HG02840 (cell line): ENCODE measurements at regions not wholly inside any gene's neighbourhood (a gene's known extent, or its start where the extent isn't known, plus 50 kb on each side); places are given as distances from the start of the nearest gene placed in this dataset.

Experiments used
- ATAC-seq: cut with Tn5 transposase; IDR thresholded peaks from one replicate; pipeline ENCODE4 v1.9.1; 2021; ENCODE audit warnings: mild to moderate bottlenecking, moderate library complexity, moderate number of reproducible peaks; ENCODE audit not compliant: unreplicated experiment, low FRiP score

DNA sequence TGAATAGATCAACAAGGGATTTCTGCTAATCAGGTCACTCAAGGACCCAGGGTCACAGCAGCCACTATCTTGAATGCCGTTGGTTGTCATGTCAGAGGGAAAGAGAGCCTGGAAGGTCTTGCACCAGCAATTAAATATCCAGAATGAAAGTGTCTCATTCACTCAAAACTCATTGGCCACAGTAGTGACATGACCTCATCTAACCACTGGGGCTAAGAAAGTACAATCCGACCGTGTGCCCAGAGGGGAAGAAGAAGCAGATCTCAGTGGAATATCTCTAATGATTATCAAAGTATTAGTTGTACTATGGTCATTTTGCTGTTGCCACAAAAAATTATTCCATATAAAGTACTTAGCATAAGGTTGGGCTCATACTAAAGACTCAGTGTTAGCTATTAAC, 210.0 kb downstream of the QDPR start:
- ATAC-seq, result no peak

DNA sequence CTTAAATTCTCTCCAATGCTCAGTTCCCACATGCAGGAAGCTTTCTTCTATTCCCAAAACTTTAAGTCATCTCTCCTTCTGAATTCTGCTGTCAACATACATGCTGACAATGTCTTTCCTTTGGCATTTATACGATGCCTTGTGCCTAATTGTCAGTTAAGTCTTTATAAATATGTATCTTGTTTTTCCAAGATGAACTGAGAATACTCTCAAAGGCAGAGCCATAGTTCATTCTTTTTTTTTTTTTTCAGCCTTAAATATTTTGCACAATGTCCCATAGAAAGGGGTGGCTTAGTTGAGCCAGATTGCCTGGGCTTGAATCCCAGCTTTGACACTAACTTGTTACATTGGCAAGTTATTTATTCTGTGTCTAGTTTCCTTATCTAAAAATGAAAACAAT, 210.6 kb downstream of the QDPR start:
- ATAC-seq, result no peak

DNA sequence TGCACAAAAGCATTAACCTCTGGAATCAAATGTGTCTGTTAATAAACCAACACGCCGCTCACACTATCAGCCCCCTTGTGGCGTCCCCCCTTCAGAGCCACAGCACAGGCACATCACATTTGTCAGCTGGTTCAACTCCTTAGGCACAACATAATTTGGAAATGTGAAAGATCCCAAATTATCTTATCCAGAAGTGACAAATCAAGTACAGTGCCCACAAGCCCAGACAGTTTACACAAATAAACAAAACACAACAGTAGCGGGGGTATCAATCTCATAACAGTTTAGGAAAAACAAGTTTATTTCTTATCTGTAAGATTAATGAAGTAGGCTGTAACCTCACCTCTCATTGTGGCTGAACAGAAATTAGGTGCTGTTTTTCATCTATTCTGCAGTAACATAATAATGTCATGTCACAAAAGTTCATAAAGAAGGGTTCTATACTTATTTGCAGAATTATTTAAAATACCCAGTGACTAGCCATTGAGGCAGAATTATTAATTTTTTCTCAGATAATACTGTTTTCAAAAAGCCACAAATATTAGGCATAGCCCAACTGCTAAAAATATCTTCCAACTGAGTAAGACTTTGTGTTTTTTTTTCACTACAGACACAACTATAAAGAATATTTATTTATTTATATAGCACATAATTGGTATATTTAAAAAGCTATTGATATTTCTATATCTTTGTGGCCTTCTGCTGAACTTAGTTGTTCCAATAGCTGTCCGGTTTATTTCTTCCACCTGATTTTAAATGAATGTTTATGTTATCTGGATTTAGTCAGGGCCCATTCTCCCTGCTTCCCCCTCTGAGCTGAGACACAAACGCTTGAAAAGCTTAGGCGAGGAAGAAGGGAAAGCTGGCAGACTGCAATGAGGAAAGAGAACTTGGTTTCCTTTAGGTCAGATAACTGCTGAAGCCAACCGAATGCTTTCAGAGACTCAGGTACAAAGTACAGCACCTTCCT, 214.7 kb downstream of the QDPR start:
- ATAC-seq, result no peak

DNA sequence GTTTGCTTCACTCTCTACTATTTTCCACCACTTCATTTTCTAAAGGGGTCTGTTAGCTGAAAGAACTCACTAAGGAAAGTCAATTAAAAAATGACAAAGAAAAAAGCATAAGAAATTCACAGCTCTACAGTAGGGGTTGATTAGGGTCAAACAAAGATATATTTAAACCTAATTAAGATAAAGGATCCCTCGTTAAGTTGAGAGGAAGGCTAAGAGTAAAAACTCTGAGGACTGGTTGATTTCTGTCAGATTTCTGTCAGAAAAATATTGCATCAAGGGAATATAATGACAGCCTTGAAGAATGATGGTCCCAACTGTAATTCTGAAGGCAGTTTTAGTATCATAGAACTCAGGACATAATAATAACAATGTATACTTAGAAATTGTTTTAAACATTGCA, 218.0 kb downstream of the QDPR start:
- no peak for ATAC-seq

DNA sequence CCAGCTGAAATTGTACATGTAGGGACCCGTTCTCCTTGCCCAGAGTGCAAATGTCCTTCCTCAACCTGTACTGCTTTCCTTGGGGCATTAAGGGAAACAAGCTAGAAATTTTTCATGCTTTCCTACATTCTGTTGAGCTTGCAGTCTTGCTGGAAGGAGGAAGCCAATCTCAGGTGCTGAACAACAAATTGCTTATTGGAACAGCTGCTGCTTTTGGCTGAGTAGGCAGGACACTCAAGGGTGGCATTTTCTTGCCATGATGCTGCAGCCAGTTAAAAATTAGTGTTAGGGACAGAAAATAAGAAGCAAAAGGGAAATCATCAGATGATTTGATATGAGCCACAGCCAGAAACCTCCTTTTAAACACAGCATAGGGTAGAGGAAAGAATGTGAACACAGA, 223.7 kb downstream of the QDPR start:
- ATAC-seq, result no peak

DNA sequence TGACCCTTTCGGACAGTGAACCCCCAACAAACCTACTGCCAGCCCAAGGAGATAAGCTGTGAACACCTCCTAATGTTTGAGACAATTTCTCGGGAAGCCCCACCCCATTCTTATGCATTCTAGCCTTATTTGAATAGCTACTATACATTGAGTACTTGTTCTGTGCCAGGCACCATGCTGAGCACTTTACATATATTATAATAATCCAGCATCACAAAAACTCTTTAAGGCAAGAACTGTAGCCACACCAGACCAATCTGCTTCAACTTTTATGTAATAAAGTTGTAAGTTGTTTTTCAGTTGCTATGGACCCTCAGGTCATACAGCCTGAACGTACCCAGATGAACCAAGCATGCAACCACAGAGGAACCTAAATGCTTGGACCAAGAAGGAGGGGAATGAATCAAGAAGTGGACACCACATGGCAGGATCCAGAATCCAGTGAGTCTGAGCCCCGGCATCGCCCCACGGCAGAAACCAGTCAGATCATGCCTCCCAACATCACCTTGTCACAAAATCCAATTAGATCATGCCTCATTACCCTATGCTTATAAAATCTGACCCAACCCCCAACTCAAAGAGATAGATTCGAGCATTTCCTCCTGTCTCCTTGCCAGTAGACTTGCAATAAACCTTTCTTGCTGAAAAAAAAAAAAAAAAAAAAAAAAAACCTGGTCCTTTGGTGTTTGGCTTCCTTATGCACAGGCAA, 225.0 kb downstream of the QDPR start:
- ATAC-seq, result no peak

DNA sequence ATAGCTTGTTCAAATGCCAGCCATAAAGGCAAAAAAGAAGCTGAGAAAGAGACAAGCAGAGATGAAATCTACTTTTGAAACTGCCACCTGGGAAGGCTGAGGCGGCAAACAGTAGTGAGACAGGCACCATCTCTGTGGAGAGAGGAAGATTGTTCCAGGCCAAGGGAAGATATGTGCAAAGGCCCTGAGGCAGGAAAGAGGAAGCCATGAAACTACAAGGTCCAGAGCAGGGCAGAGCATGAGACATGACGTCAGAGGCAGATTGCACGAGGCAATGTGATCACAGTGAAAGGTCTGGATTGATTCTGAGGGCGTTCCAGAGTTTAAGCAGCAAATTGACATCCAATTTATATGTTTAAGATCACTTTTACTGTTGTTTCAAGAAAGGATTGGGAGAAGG, 226.1 kb downstream of the QDPR start:
- ATAC-seq, result no peak

DNA sequence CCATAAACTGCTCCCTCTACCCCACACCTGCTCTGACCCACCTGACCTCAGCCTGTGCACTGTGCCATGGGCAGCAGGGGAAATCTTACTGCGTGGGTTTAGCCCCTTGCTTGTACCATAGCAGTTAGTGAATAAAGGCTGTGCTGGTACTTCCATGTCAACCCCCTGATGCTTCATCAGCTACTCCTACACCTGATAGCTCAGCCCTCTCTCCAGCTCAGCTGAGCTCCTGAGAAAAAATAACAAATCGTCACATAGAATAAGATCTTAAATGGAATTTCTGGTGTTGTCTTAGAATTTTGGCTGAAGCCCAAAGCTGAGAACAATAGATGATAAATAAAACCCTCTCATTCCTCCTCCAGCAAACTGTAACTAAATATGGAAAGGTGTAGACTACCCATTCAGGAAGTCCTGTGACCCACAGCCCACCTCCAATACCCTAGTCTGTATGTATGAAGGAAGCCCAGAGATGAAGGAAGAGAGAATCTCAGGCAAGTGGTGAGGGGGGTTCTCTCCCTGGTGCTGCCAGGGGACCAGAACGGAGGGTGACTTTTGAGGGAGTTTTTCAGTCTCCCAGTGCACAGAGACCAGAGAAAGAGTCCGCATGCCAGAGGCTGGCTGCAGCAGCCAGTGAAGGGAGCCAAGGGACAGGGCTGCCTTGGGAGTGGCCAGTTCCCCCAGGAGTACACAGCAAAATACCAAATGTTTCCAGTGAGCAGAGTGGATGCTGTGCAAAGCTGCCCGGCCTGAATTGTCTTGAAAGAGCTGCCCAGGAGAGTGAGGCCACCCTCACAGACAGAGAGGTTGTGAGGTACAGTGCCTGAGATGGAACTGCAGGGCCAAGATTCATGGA, 227.3 kb downstream of the QDPR start:
- no peak for ATAC-seq

DNA sequence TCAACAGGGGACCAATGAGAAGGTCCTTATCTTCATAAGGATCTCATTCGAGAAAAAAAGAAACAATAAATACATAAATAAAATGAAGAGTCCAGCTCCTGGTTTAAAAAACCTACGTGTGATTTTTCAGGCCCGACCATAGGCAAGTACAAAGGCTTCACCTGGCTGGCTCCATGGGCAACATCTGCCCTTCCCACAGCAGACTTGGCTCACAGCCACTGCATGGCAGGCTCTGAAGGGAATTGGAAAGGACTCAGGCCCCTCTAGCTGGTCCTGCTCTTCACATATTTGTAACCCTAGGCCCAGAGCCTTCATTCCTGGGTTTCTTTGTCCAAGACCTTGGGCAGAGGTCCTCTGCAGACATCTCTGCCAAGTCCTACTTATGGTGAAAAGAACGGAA, 228.1 kb downstream of the QDPR start:
- no peak for ATAC-seq

DNA sequence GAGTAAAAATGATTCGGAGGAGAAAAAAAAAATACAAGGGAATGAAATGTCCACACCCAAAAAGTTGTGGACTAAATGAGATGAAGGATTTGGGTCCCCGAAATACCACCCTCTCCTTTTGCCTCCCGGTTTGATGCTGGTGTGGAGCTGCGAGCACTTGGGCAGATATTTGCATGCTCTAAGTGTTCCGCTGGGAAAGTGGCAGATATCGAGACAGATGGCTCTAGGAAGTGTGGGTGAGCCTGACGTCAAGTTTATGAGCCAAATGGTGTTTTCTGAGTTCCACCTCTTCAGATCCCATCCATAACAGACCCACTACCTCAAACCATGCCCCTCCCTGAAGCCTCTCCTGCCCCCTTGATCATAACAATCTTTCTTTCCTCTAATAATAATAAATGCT, 228.6 kb downstream of the QDPR start:
- no peak for ATAC-seq

DNA sequence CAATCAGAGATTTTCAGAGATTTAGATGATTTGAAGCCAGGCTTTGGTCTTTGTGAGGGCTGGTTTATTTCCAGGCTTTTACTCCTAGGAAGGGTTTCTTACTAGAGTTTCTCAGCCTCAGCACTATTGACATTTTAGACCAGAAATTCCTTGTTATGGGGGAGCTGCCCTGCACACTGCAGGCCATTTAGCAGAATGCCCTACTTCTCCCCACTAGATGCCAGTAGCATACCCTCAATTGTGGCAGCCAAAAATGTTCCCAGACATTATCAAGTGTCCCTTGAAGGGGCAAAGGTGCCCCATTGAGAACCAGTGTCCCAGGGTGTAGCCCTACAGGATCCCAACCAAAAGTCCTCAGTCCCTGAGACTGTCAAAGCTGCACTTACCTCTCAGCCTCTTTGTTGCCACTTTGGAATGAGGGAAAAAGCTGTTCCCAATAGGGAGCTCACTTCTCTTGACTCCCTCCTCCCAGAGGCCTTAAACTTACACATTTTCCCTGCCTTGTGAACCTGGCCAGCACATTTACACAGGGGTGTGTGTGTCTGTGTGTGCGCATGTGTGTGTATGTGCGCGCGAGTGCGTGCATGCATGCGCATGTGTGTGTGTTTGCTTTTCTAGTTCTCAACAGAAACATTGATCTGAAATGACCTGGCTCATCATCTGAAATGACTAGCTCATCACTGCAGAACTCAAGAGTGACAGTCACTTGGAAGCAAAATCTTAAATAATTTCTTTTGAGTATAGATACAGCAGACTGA, 231.4 kb downstream of the QDPR start:
- no peak for ATAC-seq

DNA sequence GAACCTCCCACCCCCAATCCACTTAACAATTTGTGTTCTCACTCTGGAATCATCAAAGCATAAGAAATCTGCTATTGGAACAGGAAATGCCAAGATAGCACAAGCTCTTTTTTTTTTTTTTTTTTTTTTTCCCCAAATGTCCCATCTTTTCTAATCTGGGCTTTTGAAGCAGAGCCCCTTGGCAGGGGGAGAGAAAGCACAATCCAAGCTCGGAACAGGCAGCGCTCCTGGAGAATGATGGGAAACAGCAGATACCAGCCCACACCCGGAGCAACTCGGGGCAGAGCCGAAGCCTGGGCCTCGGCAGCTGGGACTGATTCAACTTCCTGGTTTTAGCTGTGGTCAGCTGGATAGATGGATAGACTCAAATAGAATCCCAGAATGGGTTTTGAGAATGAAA, 235.1 kb downstream of the QDPR start:
- ATAC-seq, result no peak

DNA sequence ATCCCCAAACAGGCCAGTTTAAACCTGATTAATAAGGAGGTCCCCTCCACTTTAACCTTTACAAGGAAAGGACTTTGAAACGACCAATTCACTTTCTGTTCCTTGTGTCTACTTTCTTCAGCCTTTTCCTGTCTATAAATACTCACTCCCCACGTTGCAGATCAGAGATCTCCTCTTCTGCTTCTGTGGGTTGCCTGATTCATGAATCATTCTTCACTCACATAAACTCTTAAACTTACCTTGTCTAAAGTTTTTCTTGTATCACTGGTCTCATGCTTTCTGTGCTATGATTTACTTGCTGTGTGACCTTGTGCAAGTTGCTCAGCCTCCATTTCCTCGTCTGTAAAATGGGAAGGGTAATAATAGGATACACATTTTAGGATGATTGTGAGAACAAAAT, 236.1 kb downstream of the QDPR start:
- ATAC-seq, result no peak

DNA sequence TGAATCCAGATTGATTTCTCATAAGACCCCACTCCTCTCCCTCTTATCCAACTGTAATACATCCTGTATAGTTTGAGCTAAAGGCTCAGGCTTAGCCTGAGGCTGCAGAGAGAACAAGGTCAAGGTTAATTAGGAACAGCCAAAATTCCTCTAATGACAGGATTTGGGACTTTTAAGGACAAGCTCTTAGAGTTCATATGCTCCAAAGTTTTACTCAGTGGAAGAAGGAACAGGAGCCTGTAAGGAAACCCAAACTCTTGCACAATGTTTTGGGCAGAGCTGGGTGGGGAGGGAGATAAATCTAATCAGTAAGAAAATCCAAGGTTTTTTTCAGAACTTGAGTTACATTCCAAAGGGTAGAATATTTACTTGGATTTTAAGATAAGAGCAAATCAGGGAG, 238.8 kb downstream of the QDPR start:
- no peak for ATAC-seq

DNA sequence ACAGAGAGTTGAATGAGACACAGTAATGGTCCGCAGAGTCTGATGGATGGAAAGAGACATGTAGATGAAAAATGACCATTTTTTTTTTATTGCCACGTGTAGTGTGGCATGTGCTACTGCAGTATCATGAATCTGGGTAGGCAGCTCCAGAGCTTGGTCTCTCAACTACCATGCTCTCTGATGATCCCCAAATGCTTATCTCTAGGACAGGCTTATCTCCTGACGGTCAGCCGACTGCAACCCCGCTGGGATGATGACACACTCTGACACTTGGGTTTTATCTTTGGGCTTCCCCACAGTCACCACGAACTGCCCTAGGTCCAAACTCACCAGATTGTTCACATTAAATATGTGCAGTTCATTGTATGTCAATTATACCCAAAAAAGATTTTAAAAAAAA, 239.7 kb downstream of the QDPR start:
- no peak for ATAC-seq

DNA sequence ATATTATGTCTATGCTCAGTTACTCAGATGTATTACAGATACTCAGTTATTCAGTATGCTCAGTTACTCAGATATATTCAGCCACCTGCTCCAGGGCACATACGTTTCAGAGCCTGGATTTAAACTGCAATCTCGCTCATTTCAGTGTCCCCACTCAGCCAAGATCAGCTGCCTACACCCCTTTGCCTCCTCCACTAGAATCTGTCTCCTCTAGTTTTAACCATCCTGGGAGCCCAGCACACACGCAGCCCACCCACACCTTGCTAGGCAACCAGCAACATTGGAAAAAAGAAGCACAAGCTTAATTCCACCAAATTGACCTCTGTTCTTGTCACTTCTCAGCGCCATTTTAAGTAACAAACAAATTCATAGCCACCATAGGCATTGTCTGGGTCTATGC, 246.2 kb downstream of the QDPR start:
- ATAC-seq, result no peak

DNA sequence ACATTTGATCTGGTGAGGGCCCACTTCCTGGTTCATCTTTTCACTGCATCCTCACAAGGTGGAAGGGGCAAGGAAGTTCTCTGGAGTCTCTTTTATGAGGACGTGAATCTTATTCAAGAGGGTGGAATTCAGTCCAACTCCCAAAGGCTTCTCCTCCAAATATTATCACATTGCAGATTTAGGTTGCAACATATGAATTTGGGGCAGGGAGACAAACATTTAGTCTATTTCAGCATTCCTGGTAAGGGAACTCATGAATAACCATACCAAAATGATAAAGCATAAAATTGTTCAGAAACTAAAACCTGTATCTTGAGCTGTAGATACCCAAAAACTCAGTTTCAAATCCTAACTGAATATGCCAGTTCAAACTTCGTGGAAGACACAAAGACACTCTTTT, 246.8 kb downstream of the QDPR start:
- ATAC-seq, result no peak

DNA sequence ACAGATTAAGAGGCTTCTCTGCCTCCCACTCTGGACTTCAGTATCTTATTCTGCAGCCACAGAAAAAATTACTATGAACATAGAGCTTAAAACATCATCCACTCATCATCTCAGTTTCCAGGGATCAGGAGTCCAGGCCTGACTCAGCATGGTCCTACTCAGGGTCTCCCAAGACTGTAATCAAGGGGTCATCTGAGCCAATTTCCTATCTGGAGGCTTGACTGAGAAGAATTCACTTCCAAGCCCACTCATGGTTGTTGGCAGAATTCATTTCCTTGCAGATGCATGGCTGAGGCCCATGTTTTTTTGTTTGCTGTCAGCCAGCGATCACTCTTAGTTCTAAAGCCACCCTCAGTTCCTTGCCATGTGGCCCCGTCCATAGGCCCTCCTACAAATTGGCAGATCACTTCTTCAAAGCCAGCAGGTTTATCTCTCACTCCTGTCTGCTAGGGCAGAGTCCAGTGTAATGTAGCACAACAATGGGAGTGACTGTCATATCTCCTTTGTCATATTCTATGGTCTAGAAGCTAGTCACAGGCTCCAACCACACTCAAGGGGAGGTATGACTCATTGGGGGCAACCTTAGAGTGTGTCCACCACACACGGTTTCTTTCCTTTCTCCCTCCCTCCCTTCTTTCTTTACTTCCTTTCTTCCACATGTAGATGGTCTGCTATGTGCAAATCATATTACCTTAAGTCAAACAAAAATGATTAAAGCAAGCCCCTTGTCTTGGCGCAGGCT, 251.6 kb downstream of the QDPR start:
- ATAC-seq, result no peak

DNA sequence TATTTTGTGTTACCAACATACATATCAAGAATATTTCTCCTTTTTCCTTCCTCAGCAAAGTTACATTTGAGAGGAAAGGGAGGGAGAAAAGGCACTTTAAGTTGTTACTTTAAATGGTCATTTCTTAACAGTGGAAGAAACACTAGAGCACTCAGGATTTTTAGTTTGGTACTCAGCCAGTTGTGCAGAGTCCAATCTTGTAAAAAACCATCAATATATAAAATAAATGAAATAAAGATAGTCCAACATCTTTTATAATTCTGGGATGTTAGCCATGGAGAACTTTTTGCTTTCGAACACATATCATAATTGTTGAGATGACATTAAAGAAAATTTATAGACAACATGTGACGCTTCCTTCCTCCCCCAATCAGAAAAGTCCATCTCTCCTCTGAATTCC, 253.8 kb downstream of the QDPR start:
- no peak for ATAC-seq

DNA sequence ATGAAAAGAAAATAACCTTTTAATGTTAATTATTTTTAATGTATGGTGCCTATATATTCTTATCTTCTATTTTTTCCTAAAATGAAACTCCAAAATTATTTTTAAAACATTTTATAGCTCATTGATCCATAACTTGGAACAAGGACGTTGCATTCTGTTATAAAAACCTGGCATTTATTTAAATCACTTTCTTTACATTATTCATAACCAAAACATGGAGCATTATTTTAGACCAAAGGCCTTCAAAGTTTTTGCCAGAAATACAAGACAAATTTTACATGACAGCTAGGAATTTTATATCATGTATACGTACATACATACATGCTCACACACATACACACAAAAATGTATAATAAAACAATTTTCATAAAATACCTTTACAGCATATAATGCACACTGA, 259.8 kb downstream of the QDPR start:
- no peak for ATAC-seq
